Liver (tissue), 8 donors: ENCODE measurements at regions not wholly inside any gene's neighbourhood (a gene's known extent, or its start where the extent isn't known, plus 50 kb on each side); places are given as distances from the start of the nearest gene placed in this dataset.

Experiments used
- DNase-seq: peaks from one replicate; pipeline ENCODE4 v3.0.0-alpha.2; 2017; ENCODE audit warnings: low spot score
- H3K27ac ChIP-seq, 2 donors: one replicate each; pipeline ENCODE4 v1.7.0; 2013; ENCODE audit warnings: inconsistent platforms in 2 of 2, low read length in 2 of 2, control low read depth in 1 of 2, low read depth in 1 of 2, mild to moderate bottlenecking in 1 of 2
- H3K27me3 ChIP-seq, 4 donors: one replicate each; pipeline versions ENCODE4 v1.6.1 to v1.7.0; 2013; ENCODE audit warnings: low read length in 3 of 4, inconsistent platforms in 1 of 4, mild to moderate bottlenecking in 1 of 4, moderate library complexity in 1 of 4; ENCODE audit not compliant: control insufficient read depth in 4 of 4, insufficient read depth in 4 of 4
- H3K36me3 ChIP-seq, 4 donors: one replicate each; pipeline versions ENCODE4 v1.6.1 to v1.7.0; 2013; ENCODE audit warnings: low read length in 3 of 4, mild to moderate bottlenecking in 3 of 4, low read depth in 1 of 4, moderate library complexity in 1 of 4; ENCODE audit not compliant: control insufficient read depth in 4 of 4, insufficient read depth in 3 of 4
- H3K4me1 ChIP-seq, 4 donors: one replicate each; pipeline versions ENCODE4 v1.6.1 to v1.7.0; 2013; ENCODE audit warnings: low read length in 3 of 4, mild to moderate bottlenecking in 3 of 4, moderate library complexity in 1 of 4; ENCODE audit not compliant: control insufficient read depth in 4 of 4, insufficient read depth in 4 of 4
- H3K4me3 ChIP-seq, 3 donors: one replicate each; pipeline versions ENCODE4 v1.6.1 to v1.7.0; 2013; ENCODE audit warnings: low read length in 3 of 3, control low read depth in 1 of 3, low read depth in 1 of 3, mild to moderate bottlenecking in 1 of 3
- H3K9ac ChIP-seq, 2 donors: one replicate each; pipeline ENCODE4 v1.7.0; 2013; ENCODE audit warnings: low read length in 2 of 2, mild to moderate bottlenecking in 2 of 2, moderate library complexity in 2 of 2, control low read depth in 1 of 2, low read depth in 1 of 2
- H3K9me3 ChIP-seq, 4 donors: one replicate each; pipeline versions ENCODE4 v1.6.1 to v1.7.0; 2013; ENCODE audit warnings: low read length in 3 of 4; ENCODE audit not compliant: control insufficient read depth in 4 of 4
- FOXA1 ChIP-seq: IDR thresholded peaks from 2 replicates; pipeline ENCODE4 v1.6.1; 2016; ENCODE audit warnings: antibody characterized with exemption
- FOXA2 ChIP-seq: IDR thresholded peaks from 2 replicates; pipeline ENCODE4 v1.6.1; 2016; ENCODE audit warnings: antibody characterized with exemption
- HNF4A ChIP-seq, 2 donors: conservative IDR thresholded peaks; 2 replicates each; pipeline ENCODE4 v1.6.1; 2016; ENCODE audit warnings: antibody characterized with exemption in 2 of 2, mild to moderate bottlenecking in 2 of 2
- HNF4G ChIP-seq: IDR thresholded peaks from 2 replicates; pipeline ENCODE4 v1.6.1; 2016; ENCODE audit warnings: antibody characterized with exemption
- NR2F2 ChIP-seq: IDR thresholded peaks from 2 replicates; pipeline ENCODE4 v1.6.1; 2016; ENCODE audit warnings: antibody characterized with exemption
- RAD21 ChIP-seq, 2 donors: IDR thresholded peaks; 2 replicates each; pipeline ENCODE4 v1.6.1; 2016; ENCODE audit warnings: antibody characterized with exemption in 2 of 2, mild to moderate bottlenecking in 2 of 2
- RXRA ChIP-seq, 2 donors: IDR thresholded peaks; 2 replicates each; pipeline ENCODE4 v1.6.1; 2017 to 2018; ENCODE audit warnings: antibody characterized with exemption in 2 of 2, mild to moderate bottlenecking in 1 of 2
- SP1 ChIP-seq: IDR thresholded peaks from 2 replicates; pipeline ENCODE4 v1.6.1; 2018; ENCODE audit warnings: antibody characterized with exemption, mild to moderate bottlenecking
- TAF1 ChIP-seq: conservative IDR thresholded peaks from 2 replicates; pipeline ENCODE4 v1.6.1; 2016; ENCODE audit warnings: antibody characterized with exemption, mild to moderate bottlenecking
- WGBS: extraction: QIAGEN DNeasy Blood & Tissue Kit; methylation state at CpG from one replicate; pipeline ENCODE4 v1.1.7; 2013; 5-methylcytosine and 5-hydroxymethylcytosine counted together
- TF ChIP-seq, protein P1 (sequence below): fragments of 150-350 bp; IDR thresholded peaks from 2 replicates; pipeline ENCODE4 v1.5.1; 2017; ENCODE audit warnings: improper control_type of control experiment, low read depth, low read length; ENCODE audit not compliant: missing input control
- TF ChIP-seq, protein P2 (sequence below): IDR thresholded peaks from 2 replicates; pipeline ENCODE4 v1.6.1; 2016; ENCODE audit warnings: antibody characterized with exemption, mild to moderate bottlenecking
- TF ChIP-seq, protein P3 (sequence below): IDR thresholded peaks from 2 replicates; pipeline ENCODE4 v1.6.1; 2016; ENCODE audit warnings: antibody characterized with exemption
- TF ChIP-seq, protein P4 (sequence below): IDR thresholded peaks from 2 replicates; pipeline ENCODE4 v1.6.1; 2016; ENCODE audit warnings: antibody characterized with exemption
- TF ChIP-seq, protein P5 (sequence below): IDR thresholded peaks from 2 replicates; pipeline ENCODE4 v1.6.1; 2016; ENCODE audit warnings: antibody characterized with exemption
- donor health status: healthy.
- donor health status: healthy.
- donor health status: healthy.
- donor health status: healthy.
- donor health status: healthy.

DNA sequence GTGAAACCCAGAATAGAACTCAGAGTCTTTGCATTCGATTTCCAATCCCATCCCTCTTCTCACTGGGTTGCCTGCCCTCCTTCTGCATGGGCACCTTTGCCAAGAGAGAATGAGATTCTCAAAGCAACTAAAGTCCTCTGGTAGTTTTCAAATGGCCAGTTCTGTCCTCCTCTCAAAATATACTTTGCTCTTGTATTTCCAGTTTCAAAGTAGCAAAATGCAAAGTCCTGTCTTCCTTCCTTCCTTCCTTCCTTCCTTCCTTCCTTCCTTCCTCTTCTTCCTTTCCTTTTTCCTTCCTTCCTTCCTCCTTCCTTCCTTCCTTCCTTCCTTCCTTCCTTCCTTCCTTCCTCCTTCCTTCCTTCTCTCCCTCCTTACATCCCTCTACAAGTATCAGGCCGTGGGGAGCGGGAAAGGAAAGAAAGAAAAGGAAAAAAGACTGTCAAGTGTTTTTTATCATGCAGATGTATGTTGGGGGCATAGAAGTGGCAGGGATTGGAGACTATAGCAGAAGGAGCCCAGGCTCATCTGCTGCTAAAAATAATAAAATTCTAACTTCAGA lies 265.2 kb downstream of the CD83 start:
- Histone ChIP-seq H3K4me3 (no peak overlapping the region), H3K36me3 (no peaks in the 10 kb centered on the region), H3K4me1 (no peaks in the 10 kb centered on the region), H3K9me3 (no peaks in the 10 kb centered on the region), H3K27me3 (no peaks in the 10 kb centered on the region), H3K27ac (no peak overlapping the region), H3K9ac (no peak overlapping the region)
- no peak for TF ChIP-seq RAD21 (IDR thresholded peaks at IDR 0.05)
- no peak for TF ChIP-seq NR2F2
- TF ChIP-seq, protein P1, sequence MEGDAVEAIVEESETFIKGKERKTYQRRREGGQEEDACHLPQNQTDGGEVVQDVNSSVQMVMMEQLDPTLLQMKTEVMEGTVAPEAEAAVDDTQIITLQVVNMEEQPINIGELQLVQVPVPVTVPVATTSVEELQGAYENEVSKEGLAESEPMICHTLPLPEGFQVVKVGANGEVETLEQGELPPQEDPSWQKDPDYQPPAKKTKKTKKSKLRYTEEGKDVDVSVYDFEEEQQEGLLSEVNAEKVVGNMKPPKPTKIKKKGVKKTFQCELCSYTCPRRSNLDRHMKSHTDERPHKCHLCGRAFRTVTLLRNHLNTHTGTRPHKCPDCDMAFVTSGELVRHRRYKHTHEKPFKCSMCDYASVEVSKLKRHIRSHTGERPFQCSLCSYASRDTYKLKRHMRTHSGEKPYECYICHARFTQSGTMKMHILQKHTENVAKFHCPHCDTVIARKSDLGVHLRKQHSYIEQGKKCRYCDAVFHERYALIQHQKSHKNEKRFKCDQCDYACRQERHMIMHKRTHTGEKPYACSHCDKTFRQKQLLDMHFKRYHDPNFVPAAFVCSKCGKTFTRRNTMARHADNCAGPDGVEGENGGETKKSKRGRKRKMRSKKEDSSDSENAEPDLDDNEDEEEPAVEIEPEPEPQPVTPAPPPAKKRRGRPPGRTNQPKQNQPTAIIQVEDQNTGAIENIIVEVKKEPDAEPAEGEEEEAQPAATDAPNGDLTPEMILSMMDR: no peak
- no peak for TF ChIP-seq SP1
- TF ChIP-seq, protein P2, sequence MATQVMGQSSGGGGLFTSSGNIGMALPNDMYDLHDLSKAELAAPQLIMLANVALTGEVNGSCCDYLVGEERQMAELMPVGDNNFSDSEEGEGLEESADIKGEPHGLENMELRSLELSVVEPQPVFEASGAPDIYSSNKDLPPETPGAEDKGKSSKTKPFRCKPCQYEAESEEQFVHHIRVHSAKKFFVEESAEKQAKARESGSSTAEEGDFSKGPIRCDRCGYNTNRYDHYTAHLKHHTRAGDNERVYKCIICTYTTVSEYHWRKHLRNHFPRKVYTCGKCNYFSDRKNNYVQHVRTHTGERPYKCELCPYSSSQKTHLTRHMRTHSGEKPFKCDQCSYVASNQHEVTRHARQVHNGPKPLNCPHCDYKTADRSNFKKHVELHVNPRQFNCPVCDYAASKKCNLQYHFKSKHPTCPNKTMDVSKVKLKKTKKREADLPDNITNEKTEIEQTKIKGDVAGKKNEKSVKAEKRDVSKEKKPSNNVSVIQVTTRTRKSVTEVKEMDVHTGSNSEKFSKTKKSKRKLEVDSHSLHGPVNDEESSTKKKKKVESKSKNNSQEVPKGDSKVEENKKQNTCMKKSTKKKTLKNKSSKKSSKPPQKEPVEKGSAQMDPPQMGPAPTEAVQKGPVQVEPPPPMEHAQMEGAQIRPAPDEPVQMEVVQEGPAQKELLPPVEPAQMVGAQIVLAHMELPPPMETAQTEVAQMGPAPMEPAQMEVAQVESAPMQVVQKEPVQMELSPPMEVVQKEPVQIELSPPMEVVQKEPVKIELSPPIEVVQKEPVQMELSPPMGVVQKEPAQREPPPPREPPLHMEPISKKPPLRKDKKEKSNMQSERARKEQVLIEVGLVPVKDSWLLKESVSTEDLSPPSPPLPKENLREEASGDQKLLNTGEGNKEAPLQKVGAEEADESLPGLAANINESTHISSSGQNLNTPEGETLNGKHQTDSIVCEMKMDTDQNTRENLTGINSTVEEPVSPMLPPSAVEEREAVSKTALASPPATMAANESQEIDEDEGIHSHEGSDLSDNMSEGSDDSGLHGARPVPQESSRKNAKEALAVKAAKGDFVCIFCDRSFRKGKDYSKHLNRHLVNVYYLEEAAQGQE: no peak
- TF ChIP-seq, protein P3, sequence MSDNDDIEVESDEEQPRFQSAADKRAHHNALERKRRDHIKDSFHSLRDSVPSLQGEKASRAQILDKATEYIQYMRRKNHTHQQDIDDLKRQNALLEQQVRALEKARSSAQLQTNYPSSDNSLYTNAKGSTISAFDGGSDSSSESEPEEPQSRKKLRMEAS: no peak
- TF ChIP-seq HNF4G: no peak
- TF ChIP-seq FOXA1: no peak
- no peak for TF ChIP-seq TAF1
- TF ChIP-seq, protein P4, sequence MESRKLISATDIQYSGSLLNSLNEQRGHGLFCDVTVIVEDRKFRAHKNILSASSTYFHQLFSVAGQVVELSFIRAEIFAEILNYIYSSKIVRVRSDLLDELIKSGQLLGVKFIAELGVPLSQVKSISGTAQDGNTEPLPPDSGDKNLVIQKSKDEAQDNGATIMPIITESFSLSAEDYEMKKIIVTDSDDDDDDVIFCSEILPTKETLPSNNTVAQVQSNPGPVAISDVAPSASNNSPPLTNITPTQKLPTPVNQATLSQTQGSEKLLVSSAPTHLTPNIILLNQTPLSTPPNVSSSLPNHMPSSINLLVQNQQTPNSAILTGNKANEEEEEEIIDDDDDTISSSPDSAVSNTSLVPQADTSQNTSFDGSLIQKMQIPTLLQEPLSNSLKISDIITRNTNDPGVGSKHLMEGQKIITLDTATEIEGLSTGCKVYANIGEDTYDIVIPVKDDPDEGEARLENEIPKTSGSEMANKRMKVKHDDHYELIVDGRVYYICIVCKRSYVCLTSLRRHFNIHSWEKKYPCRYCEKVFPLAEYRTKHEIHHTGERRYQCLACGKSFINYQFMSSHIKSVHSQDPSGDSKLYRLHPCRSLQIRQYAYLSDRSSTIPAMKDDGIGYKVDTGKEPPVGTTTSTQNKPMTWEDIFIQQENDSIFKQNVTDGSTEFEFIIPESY: no peak
- no peak for TF ChIP-seq HNF4A (conservative IDR thresholded peaks at IDR 0.05)
- 77% methylated on average over 3 of the region's 3 CpGs for WGBS
- DNase-seq: no peak

DNA sequence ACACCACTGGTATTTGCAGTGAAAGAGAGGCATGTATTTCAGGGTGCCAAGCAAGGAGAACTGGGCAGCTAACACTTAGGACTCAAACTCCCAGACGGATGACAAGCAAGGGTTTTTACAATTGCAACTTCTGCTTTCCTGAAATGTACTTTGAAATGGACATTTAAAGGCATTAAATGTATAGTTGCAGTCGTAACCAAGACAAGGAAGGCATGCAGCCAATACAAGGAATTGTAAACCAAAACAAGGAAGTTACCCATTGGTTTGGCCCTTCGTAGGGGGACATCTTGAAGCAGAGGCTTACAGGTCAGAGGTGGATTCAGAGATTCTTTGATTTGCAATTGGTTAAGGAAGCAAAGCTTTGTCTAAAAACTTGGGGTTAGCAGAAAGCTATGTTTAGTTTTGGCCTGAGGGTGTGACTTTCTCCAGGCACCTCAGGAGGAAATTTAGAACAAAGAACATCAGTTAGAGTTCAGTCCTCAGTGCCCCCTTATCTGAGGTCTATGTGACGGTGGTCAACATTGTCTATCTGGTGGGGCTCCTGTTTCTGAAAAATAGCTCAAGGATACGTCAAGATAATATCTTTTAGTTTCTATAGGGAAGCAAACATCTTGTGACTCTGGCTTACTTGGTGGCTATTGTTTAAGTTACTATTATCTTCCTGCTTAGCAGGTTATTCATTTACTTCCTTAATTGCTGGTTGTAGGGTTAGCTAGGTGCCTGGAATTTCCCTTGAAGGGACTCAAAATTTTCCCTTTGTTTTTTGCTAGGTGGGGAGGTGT lies 266.0 kb downstream of the CD83 start:
- no peak for DNase-seq
- Histone ChIP-seq H3K36me3 (no peaks in the 10 kb centered on the region), H3K4me1 (no peaks in the 10 kb centered on the region), H3K4me3 (no peak overlapping the region), H3K9ac (no peak overlapping the region), H3K27me3 (no peaks in the 10 kb centered on the region), H3K27ac (no peak overlapping the region), H3K9me3 (no peaks in the 10 kb centered on the region)
- 79% methylated on average over 5 of the region's 5 CpGs for WGBS
- TF ChIP-seq RAD21 (IDR thresholded peaks at IDR 0.05) (no peak), FOXA2 (no peak), FOXA1 (no peak), RXRA (IDR thresholded peaks at IDR 0.05) (no peak)
- TF ChIP-seq, protein P3: no peak
- TF ChIP-seq, protein P5, sequence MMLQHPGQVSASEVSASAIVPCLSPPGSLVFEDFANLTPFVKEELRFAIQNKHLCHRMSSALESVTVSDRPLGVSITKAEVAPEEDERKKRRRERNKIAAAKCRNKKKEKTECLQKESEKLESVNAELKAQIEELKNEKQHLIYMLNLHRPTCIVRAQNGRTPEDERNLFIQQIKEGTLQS: no peak
